ENCODE measurements at regions not wholly inside any gene's neighbourhood (a gene's known extent, or its start where the extent isn't known, plus 50 kb on each side); places are given as distances from the start of the nearest gene placed in this dataset.

DNA sequence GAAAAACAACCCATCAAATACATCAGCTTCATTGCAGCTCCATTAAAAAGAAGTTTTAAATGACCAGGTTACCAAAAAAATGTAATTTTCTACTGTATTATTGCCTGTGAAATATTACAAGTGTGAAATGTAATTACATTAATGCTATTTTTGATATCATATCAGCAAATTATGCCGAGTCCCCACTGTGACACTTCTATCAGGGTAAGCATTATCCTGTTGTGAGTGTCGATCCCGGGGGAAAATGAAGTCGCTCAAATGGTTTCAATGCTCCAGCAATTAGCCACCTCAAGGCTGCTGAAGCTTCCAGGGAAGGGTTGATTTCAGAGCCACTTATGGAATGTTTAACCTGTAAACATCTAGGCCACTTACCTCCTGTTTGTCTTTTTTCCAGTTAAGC lies 70.4 kb downstream of the RCN1 start:
- DNase-seq: no peak

DNA sequence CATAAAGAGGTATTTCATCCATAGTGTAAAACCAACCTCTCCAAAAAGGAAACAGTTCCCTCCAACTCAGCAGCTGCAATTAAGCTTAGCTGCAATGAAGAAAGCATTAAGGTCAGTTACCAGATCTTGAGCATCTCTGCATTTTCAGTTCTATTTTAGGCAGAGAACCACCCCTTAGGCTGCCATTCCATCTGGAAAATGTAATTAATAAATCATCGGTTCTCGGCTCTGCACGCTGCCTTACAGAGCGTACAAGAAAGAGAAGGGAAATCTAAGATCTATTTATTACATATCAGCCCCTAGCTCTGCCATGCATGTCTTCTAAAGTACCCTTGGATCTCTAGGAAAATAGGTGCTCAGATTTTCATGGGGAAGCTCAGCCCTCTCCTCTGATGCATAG lies 71.5 kb downstream of the RCN1 start:
- peak; percentile 7 for DNase-seq

DNA sequence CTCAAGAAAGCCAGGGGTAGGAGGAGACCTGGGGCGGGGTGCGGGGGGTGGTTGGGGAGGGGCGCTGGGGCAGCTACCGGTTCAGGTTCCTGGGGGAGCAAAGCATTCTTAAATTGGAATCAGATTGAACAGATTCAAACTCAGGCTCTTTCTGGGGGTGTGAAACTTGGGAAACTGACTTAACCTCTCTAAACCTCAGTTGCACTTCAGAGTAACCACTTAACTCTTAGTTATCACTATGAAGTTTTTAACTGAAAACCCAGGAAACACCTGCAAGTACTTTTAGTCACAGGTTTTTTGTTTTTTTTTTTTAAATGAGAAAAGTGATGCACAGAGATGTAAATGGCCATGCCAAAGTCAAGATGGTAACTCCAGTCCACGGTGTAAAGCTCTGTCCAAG lies 72.0 kb downstream of the RCN1 start:
- DNase-seq: no peak

DNA sequence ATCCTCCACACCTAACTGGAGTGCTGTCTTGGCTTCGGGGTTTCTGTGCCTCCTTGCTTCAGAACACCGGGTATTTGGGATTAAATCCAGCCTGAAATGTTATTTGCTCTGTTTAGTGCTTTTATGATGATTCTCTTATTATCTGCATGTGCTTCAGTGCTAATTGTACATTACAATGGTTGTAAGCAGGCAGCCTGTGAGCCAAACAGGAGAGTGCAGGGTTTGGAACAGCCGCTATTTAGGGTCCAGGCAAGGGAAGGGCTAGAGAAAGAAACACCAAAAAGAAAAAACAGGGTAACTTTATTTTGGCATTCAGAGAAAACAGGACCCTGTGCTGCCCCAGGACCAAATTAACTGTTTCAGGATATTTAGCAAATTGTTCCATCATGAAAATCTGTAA lies 72.7 kb downstream of the RCN1 start:
- DNase-seq: no peak

DNA sequence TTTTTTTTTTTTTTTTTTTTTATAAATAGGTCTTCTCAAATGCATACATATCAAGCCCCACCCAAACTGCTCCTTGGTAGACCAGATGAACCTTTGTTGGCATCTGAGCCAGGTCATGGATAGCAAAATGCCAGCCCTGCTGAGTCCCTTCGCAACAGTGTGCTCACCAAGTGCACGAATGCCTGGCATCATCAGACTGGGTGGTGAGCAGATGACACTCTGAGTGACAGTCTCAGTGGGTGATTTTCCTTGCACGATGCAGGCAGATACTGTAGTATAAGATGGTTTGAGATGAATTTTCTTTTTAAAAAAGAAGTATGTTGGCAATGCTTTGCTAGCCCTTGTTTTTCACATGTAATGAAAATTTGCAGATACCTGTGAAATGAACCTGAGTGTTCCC lies 74.0 kb downstream of the RCN1 start:
- DNase-seq: no peak

DNA sequence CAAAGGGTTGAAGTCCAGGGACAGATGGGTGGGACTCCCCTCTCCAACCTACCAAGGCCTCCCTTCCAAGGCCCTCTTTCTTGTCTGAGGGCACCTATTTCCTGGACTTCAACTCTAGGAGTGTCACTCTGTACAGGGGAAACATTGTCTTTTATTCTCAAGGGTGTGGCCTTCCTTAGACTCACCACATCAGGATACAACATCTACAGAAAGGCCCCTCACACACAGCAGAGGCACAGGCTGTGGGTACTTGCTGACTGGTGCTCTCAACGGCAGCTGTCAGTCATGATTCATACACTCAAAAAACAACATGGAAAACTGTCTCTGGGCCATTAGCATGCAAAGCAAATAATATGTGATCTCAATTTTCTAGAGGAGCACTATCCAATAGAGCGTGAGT lies 78.0 kb downstream of the RCN1 start:
- no peak for DNase-seq

DNA sequence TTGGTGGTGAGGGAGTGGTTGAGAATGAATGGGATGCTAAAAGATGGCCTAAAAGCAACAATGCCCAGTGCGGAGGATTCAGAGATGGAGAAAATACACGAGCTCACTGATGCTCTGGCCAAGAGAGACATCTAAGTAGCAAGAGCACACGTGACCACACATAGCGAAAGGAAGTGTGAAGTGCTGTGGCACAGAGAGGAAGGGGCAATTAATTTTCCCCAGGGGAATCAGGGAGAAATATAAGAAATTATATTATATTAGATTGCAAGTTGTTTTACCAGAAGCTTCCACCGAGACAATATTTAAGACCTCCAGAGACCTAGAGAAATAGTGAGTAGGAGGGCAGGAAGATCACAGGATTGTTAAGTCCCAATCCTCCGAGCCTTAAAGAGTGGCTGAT lies 80.6 kb downstream of the RCN1 start:
- DNase-seq: no peak

DNA sequence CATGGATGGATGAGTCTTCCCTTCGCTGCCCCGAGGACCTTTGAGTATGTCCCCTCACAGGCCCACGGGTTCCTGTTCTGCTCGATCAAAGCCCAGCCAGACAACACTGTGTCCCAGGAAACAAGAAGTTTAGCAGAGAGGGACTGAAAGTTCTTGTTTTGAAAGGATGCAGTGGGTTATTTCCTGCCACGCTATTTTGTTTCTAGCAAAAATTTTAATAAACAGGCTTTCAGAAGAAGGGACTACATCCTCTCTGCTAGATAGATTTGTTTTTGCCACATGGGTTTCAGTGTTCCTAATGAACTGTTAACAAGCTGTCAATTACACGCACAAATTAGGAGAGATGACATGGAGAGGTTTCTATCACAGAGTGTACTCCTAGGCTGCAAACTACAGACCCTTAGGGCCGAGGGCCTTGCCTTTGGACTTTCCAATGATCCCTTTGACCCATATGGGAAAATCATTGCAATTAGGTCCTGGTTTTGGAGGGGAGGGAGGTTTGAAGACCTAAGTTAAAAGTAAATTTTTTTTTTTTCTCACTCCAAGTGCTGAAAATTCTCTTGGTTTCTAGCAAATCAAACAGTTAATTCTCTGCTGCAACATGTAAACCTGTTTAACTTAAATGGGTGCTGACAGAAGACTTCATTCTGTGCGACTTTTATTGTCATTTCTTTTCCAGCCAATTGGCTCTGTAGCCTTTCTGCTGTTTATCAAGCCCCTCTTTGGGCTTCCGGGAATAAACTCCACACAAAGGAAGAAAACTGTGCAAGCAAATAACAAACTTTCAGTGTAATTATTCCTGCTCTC lies 81.4 kb downstream of the RCN1 start:
- no peak for DNase-seq

DNA sequence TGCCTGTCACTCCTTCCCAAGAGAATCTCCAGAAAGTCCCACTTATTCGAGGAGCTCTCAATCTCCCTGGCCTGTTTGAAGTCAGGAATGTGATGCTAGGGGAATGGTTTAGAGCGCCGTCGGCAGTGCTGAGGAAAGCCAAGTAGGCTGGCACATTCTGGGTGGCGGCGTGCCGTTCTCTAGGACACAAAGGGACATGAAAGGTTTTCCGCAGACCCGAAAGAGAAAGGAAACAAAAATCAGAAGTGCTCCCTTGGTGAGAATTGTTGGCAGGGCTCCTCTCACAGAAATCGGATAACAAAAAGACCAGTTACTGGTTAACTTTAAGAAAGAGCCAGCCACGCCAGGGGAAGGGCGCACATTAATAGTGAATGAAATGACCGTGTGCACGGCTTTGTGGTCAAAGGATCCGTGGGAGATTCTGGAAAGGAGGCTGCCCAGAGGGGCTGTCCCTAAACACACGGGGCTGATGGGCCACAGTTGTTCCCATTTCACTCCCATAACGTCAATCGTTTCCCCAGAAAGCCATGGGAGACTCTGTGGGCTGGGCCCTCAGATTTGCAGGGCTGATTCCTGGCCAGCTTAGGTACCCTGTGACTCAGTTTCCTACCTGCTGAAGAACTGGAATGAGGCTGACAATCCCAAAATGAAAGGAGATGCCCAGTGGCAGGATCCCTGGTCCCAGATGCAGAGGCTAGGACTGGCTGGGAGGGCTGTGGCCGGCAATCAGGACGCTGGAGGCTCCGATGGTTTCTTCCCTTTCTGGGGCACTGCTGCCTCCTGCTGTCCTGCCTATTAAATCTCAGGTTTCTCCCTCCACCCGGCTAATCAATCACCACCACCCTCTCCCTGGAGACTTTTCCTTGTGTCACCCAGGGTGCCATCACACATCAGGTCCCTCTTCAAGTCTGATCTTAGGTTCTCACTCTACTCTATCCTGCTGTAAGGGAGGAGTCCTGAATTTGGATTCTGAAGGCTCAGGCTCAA lies 82.3 kb downstream of the RCN1 start:
- peak; percentile 43 for DNase-seq

DNA sequence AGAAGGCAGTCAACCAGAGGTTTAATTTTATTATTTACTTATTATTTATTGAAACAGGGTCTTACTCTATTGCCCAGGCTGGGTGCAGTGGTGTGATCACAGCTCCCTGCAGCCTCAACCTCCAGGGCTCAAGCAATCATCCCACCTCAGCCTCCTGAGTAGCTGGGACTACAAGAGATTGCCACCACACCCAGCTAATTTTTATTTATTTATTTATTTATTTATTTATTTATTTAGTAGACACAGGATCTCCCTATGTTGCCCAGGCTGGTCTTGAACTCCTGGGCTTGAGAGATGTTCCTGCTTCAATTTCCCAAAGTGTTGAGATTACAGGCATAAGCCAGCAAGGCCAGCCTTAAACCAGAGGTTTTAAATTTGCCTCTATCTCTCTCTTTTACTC lies 83.1 kb downstream of the RCN1 start:
- no peak for DNase-seq

DNA sequence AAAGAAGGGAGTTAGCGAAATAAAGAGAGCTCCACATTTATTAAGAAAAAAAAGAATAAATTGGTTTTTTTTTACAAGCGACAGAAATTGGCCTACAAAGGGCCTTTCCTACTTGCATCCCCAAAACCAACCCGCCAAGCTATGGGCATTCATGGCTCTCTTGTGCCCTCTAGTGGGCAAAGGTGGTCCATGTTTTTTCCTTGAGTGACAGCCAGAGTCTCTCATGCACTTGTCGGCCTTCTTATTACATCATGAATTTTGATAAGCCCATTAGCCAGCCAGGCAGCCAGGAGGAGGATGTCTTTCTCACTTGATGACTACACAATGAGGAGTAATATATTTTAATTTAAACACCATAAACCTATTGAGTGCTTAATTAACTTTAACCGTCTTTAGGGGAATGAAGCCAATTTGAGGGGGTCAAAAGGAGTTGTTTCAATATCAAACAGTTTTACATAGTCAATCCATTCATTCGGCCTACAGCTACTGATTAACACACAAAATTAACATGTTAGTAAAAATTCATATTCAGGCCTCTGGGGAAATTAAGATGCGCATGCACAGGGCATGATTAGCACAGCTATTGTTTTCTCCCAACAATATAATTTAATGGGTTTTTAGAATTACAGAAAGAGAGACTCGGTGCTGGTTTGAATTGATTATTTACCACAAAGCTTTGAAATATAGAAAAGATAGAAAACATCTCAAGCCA lies 85.5 kb downstream of the RCN1 start:
- DNase-seq: peak; percentile 85

DNA sequence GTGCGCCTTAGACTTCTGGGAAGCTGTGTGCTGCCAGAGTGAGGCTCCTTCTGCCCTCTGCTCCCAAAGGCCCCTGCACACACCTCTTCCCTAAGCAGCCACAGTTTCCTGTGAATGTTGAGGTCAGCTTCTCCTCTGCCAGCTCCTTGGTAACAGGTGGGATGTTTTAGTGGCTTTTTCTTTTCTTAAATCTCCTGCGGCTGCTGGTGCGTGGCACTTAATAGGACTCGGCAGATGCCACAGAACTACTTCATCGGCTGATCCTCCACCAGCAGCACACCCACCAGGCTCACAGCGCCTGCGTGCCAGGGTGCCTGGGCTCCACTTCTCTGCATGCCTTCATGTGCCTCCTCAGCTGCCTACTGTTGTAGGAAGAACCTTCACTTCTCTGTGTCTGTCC lies 87.8 kb downstream of the RCN1 start:
- DNase-seq: no peak

DNA sequence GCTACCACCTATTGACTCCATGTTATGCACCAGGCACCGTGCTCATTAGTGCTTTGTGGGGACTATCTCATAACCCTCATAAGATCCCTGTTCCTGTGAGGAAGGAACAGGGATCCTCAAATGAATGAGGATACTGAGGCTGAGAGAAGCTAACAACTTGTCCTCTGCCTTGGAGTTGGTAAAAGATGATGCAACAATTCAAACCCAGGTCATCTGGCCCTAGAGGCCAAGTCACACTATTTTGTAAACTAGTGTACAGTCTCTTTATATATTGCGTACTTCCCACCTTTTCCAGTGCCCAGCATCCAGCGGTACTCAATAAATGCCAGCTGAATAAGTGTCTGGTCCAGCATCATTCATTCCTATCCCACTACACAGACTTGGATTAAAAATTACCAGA lies 92.6 kb downstream of the RCN1 start:
- no peak for DNase-seq

DNA sequence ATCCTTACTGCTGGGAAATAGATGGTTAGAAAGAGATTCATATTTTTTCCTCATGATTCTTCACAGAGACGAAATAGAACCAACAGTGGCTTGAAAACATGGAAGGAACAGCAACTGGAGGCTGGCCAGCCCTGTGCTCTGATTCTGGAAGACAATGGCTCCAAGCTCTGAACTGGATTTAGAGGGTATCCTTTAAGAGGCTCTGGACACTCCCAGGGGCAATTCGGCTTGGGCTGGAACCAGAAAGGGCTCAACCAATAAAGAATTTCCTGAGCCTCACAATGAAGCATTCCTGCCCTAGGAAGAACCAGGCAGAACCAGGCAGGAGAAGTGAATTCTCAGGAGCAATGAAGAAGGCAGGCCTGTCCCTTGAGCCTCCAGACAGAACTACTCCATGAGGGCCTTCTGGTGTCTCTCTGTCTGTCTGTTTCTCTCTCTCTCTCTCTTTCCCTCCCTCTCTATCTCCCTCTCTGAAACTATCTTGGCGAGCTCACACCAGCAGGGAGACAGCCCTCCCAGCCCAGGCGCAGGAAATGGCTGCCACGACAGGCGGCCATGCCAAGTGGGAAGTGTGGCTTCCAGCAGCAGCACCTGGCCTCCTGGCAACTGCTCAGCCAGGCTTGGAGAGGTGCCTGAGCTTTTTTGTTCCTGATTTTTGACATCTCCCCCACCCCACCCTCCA lies 93.3 kb downstream of the RCN1 start:
- DNase-seq: no peak

DNA sequence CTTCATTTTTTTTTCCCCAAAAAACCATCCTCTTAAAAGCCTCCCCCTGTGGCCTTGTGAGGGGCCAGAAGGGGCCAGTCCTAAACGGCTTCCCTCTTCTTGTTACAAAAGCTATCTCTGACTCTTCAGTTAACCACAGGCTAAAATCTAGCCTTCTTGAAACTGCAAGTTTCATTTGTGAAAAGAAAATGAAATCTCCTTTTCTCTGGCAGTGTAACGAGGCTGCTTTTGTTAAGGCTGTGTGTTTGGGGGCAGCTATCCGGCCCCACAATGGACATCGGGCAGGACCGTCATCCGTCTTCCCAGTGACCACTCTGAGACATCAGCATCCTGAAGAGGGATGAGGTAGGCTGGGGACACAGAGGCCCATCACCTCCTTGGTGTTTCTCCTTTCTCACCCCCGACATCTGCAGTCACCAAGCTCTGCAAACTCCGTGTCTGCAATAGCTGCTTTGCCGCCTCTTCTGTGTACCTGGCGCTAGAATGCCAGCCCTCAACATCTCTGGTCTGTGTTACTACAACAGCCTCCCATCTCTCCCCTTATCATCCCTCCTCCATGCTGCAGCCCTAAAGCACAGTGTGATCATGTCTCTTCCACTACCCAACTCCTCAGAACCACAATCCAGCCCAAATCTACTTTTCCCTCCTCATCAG lies 94.0 kb downstream of the RCN1 start:
- no peak for DNase-seq

DNA sequence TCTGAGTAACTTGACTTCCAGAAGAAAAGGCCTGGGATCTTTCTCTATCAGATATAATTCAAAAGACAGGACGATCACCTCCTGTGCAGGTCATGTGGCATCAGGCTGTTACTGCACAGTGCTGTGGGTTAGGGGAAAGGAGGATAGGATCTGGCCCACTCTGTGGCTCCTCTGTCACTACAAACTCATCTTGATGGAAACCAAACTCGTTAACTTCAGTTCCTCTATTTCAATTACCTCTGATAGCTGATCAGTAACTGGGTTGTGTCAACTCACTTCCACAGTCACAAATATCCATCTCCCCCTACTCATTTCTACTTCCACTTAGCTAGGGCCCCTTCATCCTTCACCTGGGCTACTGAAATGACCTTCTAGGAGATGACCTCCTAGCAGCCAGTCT lies 95.2 kb downstream of the RCN1 start:
- DNase-seq: no peak

DNA sequence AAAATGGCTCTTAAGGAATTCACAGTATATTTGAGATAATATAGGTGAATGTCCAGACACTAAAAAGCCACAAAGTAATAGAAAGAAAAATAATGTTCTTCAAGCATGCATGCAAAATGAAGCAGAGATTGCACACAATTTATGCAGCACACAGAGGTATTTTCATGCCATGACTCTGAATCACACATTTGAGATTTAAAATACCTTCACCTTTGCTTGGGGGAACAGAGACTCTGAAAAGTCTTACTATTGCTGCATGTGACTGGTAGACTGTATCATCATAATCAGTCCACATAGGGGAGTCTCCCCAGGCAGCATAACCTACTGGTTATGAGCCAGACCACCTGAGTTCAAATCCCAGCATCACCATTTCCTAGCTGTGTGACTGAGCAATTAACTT lies 96.2 kb downstream of the RCN1 start:
- DNase-seq: no peak

DNA sequence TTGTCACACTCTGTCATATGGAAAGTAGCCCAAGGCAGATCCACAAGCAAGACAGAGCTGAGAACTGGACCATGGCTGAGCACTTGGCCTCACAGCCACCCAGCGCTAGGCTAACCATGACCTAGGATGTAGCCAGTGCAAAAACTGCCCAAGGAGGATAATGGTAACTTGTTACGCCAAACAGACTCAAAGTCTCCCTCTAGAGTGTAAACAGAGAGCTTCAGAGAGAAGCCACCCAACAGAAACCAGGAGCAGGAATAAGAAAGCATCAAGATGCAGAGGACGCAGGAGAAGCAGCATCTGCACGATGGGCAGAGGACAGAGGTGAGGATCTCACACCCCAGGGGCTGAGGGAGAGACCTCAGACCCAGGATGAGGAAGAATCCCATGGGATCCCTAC lies 97.9 kb downstream of the RCN1 start:
- DNase-seq: no peak

DNA sequence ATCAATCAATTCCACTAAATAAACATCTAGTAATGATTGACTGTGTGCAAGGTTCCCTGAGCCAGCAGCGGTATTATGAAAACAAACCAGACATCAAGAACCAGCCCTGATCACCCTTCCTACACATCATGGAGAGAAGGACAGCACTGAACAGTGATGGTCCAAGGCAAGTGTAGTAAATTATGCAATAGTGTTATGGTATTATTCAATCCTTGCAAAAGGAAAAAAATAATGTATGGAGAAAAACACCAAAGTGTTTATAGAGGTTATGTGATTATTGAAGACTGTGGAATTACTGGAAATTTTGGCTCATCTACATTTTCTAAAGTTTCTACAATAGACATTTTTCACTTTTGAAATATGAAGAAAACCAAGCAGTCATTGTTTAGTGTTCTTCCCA lies 105.3 kb downstream of the RCN1 start:
- DNase-seq: no peak

DNA sequence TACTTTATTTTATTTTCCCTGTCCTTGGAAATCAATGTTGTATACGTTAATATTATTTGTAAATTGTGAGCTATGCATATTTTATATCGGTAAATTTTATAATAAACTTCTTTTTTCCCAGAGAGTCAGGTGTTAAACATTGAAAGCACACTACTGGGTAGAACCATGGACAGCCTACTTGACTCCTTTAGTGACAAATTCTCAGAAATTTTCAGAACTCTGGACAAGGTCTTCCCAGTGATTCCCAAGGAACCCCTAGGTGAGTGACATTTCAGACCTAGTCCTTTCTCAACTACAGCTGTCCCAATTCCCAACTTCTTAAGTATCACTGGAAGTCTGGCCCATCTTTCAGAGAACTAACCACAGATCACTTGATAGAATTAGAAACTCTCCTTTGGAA lies 107.2 kb downstream of the RCN1 start:
- peak; percentile 15 for DNase-seq

DNA sequence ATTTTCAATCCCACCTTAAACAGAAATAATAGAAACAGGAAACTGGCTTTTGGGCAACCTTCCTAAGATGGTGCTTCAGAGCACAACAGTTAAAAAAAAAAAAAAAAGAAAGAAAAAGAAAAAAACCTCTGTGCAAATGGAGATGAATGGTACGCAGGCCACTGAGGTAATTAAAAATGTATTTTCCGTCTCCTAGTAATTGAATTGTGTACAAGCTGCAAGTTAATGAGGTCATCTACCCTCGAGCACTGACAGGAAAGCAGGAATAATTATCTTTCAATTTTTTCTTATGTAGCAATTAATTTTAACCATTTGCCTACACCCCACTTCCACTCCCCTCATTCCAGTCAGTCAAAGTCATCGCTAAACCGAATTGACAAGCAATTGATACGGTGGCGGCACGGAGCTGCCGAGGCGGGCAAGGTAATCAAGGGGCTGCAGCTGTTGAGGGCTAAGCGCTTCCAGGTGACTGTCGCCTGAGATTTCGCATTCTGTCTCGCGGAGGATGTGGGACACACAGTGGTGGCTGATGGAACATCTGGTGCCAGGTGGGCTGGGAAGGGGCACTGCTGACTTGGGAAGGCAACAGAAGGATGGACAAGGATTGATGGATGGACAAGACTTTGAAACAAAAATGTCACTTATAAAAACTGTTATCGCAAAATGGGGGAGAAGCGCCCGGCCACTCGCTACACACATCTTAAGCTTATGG lies 109.4 kb downstream of the RCN1 start:
- no peak for DNase-seq
